GM18909 (cell line): ENCODE measurements at regions not wholly inside any gene's neighbourhood (a gene's known extent, or its start where the extent isn't known, plus 50 kb on each side); places are given as distances from the start of the nearest gene placed in this dataset.

Experiments used
- ATAC-seq: cut with Tn5 transposase; IDR thresholded peaks from one replicate; pipeline ENCODE4 v1.9.1; 2021; ENCODE audit warnings: mild to moderate bottlenecking; ENCODE audit not compliant: unreplicated experiment, poor library complexity

DNA sequence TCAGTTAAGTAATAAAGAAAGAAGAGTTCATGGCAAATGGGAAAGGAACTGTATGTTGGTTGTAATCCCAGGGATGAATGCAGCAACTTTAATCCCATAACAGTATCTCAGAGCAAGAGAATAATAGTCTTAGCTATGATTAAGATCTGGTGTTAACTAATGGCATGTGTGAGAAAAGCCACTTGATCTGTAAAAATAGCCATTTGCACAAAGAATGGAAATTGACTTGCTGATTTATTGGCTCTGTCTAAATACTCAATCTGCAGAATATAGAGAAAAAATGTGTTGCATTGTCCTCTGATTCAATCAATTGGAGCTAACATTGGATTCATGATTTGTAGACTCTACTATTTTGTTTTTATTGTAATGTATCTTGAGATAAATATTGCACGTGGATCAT is 987.0 kb downstream of the NSUN3 start:
- no peak for ATAC-seq

GRCh38 chr3:95055288-95055687 is 992.4 kb downstream of the NSUN3 start:
- no peak for ATAC-seq

- ATAC-seq, result no peak
These were observed 1019.3 kb downstream of the NSUN3 start for GRCh38 chr3:95082191-95082590.

- ATAC-seq, result no peak
These were observed 1021.9 kb downstream of the NSUN3 start for GRCh38 chr3:95084738-95085137.

DNA sequence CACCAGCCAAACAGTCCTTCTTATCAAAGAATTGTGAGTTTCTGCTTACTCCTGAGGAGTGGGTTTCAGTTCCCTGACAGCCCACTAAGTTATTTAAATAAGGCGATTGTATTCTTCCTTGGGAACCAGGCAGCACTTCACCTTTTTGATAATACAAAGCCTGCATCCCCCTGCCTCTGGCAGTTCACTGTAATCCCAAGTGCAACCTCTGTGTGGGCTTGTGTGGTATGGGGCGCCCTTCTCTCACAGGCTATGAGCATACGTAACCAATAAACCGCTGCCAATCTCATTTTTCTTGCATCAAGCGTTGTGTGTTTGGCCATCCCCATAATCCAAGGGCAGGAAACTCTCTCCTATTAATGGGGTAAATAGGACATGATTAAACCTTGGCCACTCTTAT is 1025.6 kb downstream of the NSUN3 start:
- ATAC-seq, result no peak

GRCh38 chr3:95097493-95097892 is 1034.6 kb downstream of the NSUN3 start:
- ATAC-seq, result no peak

DNA sequence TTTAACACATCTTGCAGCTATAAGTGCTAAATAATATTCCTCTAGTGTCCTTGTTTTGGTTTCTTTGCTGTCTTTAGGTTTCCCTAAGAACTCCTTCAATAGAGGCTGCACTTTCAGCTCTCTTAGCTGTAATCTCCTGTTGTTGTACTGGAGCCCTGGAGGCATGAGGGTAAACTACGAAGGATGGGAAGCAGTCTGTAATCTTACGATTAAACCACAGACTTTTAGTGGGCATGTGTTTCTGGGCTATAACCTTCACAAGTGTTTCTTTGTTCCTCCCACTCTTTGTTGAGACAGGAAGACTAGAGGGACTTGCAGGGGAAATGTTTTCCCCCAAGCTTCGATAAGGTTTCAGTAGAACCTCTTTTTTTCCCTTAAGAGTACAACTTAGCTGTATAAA is 1058.1 kb downstream of the NSUN3 start:
- no peak for ATAC-seq

DNA sequence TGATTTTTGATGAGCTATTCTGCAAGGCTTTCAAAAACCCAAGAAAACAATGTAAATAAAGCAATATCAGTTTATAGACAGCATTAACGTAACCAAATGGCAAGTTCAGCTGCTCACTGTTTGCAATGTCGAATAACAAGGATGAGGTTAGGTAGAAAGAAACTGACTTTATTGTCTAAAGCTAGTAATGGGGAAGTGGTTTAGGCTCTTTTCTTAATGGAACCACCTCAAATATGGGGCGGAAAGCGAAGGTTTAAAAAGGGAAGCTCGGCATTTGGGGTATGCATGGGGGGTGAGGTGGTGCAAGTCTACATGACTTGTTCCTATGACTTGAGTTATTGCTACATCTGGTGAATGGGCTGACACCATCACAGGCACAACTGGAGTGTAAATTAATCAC is 1060.2 kb downstream of the NSUN3 start:
- no peak for ATAC-seq

DNA sequence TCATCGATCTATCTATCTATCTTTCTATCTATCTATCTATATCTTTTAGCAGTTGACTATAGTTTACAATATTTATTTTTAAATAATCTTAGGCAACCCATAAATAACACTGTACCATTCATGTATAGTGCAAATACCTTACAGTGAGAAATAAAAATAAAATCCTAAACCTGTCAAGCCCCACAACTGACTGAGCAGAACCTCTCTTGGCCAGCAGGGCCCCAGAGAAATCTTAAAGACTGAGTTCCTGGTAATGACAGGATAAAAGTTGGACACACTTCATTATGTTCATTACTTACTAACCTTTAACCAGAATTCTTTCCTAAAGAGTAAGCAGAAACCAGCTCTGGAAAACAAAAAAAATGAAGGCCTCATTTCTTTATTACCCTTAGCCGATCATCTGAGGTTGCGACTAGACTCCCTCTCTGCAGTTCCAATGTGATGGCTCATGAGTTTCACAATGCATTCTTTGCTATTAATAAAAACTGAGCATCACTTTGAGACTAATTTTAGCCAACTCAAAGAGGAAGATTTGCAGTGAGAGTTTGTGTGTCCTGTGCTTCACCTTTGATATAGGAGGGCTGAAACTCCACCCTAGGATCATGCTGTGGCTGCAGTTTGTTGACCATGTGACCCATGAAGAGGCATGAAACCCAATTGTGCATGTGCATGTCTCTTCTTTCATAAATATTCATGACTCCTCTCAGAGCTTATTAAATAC is 1072.0 kb downstream of the NSUN3 start:
- ATAC-seq, result no peak

- no peak for ATAC-seq
These were observed 1085.2 kb downstream of the NSUN3 start for GRCh38 chr3:95148107-95148506.

DNA sequence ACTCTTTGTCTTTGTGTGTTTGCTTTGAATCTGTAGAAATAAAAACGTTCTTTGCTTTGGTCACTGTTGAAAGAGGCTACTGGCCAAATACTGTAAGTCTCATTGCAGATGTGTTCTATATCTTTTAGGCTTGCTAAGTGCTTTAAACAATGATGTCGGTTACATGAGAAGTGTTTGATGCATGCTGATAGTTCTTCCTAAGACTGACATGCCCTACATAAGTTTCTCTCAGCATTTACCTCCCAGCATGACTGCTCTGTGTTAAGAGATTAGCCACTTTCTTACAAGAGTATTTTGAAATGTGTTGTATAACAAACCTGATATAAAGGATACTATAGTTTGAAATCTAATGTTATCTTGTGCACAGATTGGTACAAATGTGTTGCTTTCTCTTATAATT is 1088.7 kb downstream of the NSUN3 start:
- ATAC-seq, result no peak

GRCh38 chr3:95154766-95155165 is 1091.9 kb downstream of the NSUN3 start:
- no peak for ATAC-seq

DNA sequence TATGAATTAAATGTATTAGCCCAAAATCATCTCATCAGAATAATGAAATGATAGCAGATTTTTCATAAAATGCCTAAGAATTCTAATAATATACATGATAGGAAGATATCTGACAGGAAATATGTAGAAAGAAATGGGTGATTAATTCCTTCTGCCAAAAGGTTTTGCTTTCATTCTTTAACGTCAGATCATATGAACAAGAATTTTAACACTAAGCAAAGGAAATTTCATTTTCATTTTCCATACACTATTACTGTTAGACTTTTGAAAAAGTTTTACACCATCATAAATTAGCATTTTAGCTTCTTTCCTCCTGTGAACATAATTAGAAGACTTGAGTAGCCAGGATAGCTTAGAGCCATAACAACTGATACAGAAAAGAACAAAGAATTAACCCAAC is 1099.9 kb downstream of the NSUN3 start:
- no peak for ATAC-seq

GRCh38 chr3:95167748-95168147 is 1104.9 kb downstream of the NSUN3 start:
- ATAC-seq, result no peak

DNA sequence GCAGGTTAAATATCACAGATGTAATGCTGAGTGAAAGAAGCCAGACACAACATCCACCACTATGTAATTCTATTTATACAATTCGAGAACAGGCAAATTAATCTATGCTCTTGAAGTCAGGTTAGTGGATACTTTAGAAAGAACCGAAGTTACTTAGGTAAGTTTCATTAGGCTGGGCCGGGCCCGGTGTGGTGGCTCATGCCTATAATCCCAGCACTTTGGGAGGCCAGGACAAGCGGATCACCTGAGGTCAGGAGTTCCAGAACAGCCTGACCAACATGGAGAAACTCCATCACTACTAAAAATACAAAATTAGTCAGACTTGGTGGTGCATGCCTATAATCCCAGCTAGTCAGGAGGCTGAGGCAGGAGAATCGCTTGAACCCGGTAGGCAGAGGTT is 1105.7 kb downstream of the NSUN3 start:
- ATAC-seq, result no peak

GRCh38 chr3:95172164-95172943 is 1109.5 kb downstream of the NSUN3 start:
- no peak for ATAC-seq

DNA sequence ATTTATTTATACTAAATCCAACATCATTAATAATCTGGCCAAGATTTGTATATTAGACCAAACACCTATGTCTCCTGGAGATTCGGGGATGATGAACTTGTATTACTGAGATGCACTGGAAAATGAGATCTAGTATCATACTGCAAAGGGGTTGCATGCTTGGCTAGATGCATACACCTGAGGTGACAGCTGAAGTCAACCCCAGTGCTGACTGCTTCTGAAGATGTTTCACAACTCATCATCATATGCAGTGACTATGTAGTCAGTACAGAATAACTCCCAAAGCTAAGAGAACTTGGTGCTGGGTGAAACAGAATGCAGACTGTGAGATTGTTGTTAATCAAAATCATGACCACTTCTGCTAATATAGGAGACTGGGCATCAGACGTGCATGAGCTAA is 1114.2 kb downstream of the NSUN3 start:
- ATAC-seq, result no peak

- ATAC-seq, result no peak
These were observed 1121.2 kb downstream of the NSUN3 start for GRCh38 chr3:95184038-95184437.

- ATAC-seq, result no peak
These were observed 1126.5 kb downstream of the NSUN3 start for GRCh38 chr3:95189348-95189747.

DNA sequence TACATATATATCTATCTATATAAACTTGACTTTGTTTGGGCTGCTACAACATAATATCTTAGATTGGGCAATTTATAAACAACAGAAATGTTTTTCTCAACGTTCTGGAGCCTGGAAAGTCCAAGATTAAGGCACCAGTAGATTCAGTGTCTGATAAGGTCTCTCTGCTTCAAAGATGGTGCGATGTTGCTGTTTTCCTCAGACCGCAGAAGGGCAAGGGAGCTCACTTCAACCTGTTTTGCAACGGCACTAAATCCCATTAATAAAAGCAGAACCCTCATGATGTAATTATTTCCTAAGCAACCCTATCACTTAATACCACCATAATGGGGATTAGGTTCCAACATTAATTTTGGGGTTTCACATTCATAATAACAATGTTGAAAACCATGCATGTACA is 1134.8 kb downstream of the NSUN3 start:
- ATAC-seq, result no peak

DNA sequence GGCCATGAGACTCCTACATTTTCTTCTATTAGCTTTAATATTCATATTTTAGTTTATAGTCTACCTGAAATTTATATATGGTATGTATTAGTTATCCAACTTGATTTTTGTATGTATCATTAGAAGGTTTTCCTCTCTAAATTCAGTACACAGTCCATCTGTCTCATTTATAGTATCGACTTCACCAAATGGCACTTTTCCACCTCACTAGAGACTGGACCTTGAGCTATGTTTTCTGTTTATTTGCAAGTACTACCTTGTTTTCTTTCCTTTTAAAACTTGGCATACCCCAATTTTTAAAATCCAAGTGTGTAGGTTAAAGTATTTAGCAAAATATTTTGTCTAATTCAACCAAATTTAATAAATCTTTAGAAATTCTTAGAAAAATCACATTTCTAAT is 1137.5 kb downstream of the NSUN3 start:
- no peak for ATAC-seq

DNA sequence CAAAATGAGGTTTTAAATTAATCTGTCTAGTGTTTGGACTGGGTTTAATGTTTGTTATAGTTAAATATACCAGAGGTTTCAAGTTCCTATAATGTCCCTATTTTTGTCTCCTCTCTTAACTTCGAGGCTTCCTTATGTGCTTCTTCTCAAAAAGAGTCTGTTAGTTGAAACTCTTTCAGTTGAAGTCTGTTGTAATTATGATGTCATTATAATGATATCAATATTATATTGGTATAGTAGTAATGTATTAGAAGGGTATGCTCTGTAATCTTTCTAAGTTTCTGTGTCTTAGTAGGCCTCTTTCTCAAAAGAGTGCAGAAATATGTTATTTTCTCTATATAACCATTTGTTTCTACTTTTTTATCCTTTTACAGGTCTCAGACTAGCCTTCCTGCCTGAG is 1148.0 kb downstream of the NSUN3 start:
- ATAC-seq, result no peak
